Smooth muscle cell (in vitro differentiated cells): ENCODE measurements at regions not wholly inside any gene's neighbourhood (a gene's known extent, or its start where the extent isn't known, plus 50 kb on each side); places are given as distances from the start of the nearest gene placed in this dataset.

Source experiments
- DNase-seq: peaks from one replicate; lab custom pipeline; 2025; ENCODE audit not compliant: unreplicated experiment; lab: John Stamatoyannopoulos, UW
- H2AFZ ChIP-seq: fragments of 200-600 bp; sonication (generic); 2 replicates; pipeline ENCODE4 v1.6.0; 2016; ENCODE audit warnings: antibody characterized with exemption, low read depth, mild to moderate bottlenecking
- H3F3A ChIP-seq: fragments of 200-600 bp; sonication (generic); 2 replicates; pipeline ENCODE4 v1.6.0; 2017; ENCODE audit warnings: antibody characterized with exemption, low read depth
- H3K27ac ChIP-seq: fragments of 200-600 bp; sonication (generic); 2 replicates; pipeline ENCODE4 v1.5.1; 2016; ENCODE audit warnings: low read depth, mild to moderate bottlenecking
- H3K27me3 ChIP-seq: fragments of 200-600 bp; sonication (generic); 2 replicates; pipeline ENCODE4 v1.6.1; 2016; ENCODE audit warnings: low read depth, mild to moderate bottlenecking
- H3K36me3 ChIP-seq: fragments of 200-600 bp; sonication (generic); 2 replicates; pipeline ENCODE4 v1.5.1; 2016; ENCODE audit warnings: low read depth
- H3K4me1 ChIP-seq: fragments of 200-600 bp; sonication (generic); 2 replicates; pipeline ENCODE4 v1.5.1; 2016; ENCODE audit warnings: low read depth
- H3K4me2 ChIP-seq: fragments of 200-600 bp; sonication (generic); 2 replicates; pipeline ENCODE4 v1.6.0; 2016; ENCODE audit warnings: mild to moderate bottlenecking
- H3K4me3 ChIP-seq: fragments of 200-600 bp; sonication (generic); 2 replicates; pipeline ENCODE4 v1.5.1; 2016; ENCODE audit warnings: mild to moderate bottlenecking
- H3K79me2 ChIP-seq: fragments of 200-600 bp; sonication (generic); 2 replicates; pipeline ENCODE4 v1.6.0; 2016; ENCODE audit warnings: low read depth, mild to moderate bottlenecking
- H3K9ac ChIP-seq: fragments of 200-600 bp; sonication (generic); 2 replicates; pipeline ENCODE4 v1.6.0; 2016; ENCODE audit warnings: low read depth
- H3K9me3 ChIP-seq: fragments of 200-600 bp; sonication (generic); replicated peaks from 2 replicates; pipeline ENCODE4 v1.5.1; 2016; ENCODE audit warnings: low read depth
- H4K20me1 ChIP-seq: fragments of 200-600 bp; sonication (generic); 2 replicates; pipeline ENCODE4 v1.6.0; 2016; ENCODE audit warnings: low read depth
- WGBS: methylation state at CpG from one replicate; pipeline ENCODE4 v1.1.7; 2016; ENCODE audit warnings: low lambda C conversion rate; 5-methylcytosine and 5-hydroxymethylcytosine counted together
- TF ChIP-seq, protein P1 (sequence below): fragments of 200-600 bp; sonication (generic); IDR thresholded peaks from 2 replicates; pipeline ENCODE4 v1.5.1; 2017; ENCODE audit warnings: borderline replicate concordance, mild to moderate bottlenecking, antibody characterized with exemption; ENCODE audit not compliant: insufficient read depth, poor library complexity, severe bottlenecking

DNA sequence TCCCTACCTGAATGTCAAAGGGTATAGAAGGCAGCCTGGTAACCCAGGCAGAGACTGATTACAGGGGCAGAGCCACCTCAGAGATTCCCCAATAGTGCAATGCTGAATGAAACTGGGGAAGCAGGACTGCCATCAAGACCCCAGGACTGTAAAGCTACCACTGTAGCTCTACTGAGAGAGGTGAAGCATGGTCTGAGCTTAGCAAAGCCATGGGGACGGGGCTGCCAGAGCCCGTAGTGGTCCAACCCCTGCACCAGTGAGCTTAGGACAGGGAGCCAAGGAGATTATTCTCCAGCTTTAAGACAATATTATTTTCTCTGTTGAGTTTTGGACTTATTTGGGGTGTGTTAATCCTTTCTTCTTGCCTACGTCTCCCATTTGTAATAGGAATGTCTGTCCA lies 679.3 kb upstream of the GRAMD2B start:
- DNase-seq = no peak
- WGBS = 98% methylated on average over 3 of the region's 3 CpGs
- no peaks in the 10 kb centered on the region for H3K27me3 ChIP-seq
- no peak overlapping the region for H2AFZ ChIP-seq
- no peaks in the 10 kb centered on the region for H4K20me1 ChIP-seq
- no peaks in the 10 kb centered on the region for H3K4me1 ChIP-seq
- H3K4me2 ChIP-seq = no peak overlapping the region
- no peaks in the 10 kb centered on the region for H3F3A ChIP-seq
- H3K36me3 ChIP-seq = no peaks in the 10 kb centered on the region
- no peaks in the 10 kb centered on the region for H3K9me3 ChIP-seq
- TF ChIP-seq, protein P1, sequence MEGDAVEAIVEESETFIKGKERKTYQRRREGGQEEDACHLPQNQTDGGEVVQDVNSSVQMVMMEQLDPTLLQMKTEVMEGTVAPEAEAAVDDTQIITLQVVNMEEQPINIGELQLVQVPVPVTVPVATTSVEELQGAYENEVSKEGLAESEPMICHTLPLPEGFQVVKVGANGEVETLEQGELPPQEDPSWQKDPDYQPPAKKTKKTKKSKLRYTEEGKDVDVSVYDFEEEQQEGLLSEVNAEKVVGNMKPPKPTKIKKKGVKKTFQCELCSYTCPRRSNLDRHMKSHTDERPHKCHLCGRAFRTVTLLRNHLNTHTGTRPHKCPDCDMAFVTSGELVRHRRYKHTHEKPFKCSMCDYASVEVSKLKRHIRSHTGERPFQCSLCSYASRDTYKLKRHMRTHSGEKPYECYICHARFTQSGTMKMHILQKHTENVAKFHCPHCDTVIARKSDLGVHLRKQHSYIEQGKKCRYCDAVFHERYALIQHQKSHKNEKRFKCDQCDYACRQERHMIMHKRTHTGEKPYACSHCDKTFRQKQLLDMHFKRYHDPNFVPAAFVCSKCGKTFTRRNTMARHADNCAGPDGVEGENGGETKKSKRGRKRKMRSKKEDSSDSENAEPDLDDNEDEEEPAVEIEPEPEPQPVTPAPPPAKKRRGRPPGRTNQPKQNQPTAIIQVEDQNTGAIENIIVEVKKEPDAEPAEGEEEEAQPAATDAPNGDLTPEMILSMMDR = no peak
- H3K79me2 ChIP-seq = no peaks in the 10 kb centered on the region
- no peak overlapping the region for H3K27ac ChIP-seq
- H3K4me3 ChIP-seq = no peak overlapping the region
- H3K9ac ChIP-seq = no peak overlapping the region

DNA sequence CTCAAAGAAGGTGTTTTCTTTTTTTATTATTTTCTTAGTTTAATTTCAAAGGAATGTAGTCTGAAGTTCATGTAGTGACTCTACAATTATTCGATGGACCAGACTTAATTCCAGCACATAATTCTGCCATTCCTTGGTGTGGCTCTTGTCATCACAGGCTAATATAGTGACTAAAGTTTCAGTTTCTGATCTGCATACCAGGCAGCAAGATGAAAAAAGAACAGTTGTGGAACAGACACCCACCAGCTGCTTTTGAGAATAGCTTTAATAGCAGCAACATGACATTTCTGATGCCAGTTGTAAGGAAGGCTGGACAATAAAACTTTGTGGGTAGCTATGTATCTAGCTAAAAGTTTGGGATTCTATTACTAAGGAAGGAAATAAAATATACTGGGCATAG lies 676.3 kb upstream of the GRAMD2B start:
- DNase-seq = no peak
- WGBS = 74% methylated on average over 1 of the region's 1 CpG

DNA sequence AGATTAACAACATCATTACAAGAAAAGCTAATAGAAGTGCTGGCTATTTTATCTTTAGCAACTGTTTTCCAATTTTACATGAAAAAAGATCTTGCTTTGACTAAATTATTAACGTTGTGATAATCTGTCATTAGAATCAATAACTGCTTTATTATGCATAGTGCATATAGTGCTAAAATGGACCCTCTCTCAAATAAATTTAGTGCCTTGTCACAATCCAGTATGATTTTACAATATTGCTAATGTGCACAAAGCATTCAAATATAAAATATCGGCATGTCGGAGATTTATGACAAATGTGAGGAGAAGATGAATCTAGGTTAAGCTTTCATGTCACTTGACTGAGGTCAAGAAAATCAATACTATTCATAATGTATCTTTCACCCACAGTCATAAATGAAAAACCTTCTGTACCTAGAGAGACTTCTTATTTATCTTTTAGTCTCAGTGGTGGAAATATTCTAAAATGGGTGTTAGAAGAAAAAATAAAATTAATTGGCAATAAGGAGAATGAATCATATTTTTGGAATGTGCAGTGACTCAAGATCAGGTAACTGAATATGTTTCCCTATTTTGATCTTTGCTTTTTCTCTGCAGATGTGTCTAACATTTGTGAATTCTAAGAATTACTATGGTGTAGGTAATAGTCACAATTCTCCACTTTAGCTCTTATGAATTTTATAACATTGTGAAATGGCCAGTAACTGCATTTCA lies 672.9 kb upstream of the GRAMD2B start:
- Histone ChIP-seq H3K36me3 (no peaks in the 10 kb centered on the region), H4K20me1 (no peaks in the 10 kb centered on the region), H3K79me2 (no peaks in the 10 kb centered on the region), H3K27me3 (no peaks in the 10 kb centered on the region), H3K9me3 (no peaks in the 10 kb centered on the region), H3K4me1 (no peaks in the 10 kb centered on the region), H3K9ac (no peak overlapping the region), H3K4me2 (no peak overlapping the region), H2AFZ (no peak overlapping the region), H3F3A (no peaks in the 10 kb centered on the region), H3K27ac (no peak overlapping the region), H3K4me3 (no peak overlapping the region)
- TF ChIP-seq, protein P1 = no peak
- no peak for DNase-seq
- WGBS = 91% methylated on average over 3 of the region's 3 CpGs

More for the DNA sequence above, 676.3 kb upstream of the GRAMD2B start:
- H3K9me3 ChIP-seq = no peaks in the 10 kb centered on the region
- H3K4me2 ChIP-seq = no peak overlapping the region
- no peak overlapping the region for H3K9ac ChIP-seq
- H2AFZ ChIP-seq = no peak overlapping the region
- no peaks in the 10 kb centered on the region for H3K4me1 ChIP-seq
- no peak overlapping the region for H3K27ac ChIP-seq
- no peaks in the 10 kb centered on the region for H3K36me3 ChIP-seq
- H3K27me3 ChIP-seq = no peaks in the 10 kb centered on the region
- H3F3A ChIP-seq = no peaks in the 10 kb centered on the region
- no peaks in the 10 kb centered on the region for H3K79me2 ChIP-seq
- H4K20me1 ChIP-seq = no peaks in the 10 kb centered on the region
- TF ChIP-seq, protein P1 = no peak
- no peak overlapping the region for H3K4me3 ChIP-seq

DNA sequence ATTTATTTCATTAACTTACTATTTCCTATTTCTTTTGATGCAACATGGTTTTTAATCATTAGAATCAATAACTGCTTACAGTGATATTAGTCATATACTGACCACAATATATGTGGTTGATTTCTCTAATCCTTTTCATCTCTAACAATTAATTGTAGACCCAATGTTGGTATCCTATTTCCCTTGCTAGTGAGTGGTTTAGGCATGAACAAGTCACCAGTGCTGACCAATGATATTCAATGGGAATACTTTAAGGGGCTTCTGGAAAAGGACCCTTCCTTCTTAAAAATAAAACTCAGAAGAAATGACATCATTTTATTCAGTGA lies 672.4 kb upstream of the GRAMD2B start:
- H3K4me1 ChIP-seq = no peaks in the 10 kb centered on the region
- no peak overlapping the region for H2AFZ ChIP-seq
- no peak overlapping the region for H3K9ac ChIP-seq
- DNase-seq = no peak
- H3K27ac ChIP-seq = no peak overlapping the region
- H3K9me3 ChIP-seq = no peaks in the 10 kb centered on the region
- H3K79me2 ChIP-seq = no peaks in the 10 kb centered on the region
- H4K20me1 ChIP-seq = no peaks in the 10 kb centered on the region
- H3F3A ChIP-seq = no peaks in the 10 kb centered on the region
- H3K4me3 ChIP-seq = no peak overlapping the region
- TF ChIP-seq, protein P1 = no peak
- no peaks in the 10 kb centered on the region for H3K36me3 ChIP-seq
- no peaks in the 10 kb centered on the region for H3K27me3 ChIP-seq
- no peak overlapping the region for H3K4me2 ChIP-seq
